ENCODE measurements at regions not wholly inside any gene's neighbourhood (a gene's known extent, or its start where the extent isn't known, plus 50 kb on each side); places are given as distances from the start of the nearest gene placed in this dataset.

DNA sequence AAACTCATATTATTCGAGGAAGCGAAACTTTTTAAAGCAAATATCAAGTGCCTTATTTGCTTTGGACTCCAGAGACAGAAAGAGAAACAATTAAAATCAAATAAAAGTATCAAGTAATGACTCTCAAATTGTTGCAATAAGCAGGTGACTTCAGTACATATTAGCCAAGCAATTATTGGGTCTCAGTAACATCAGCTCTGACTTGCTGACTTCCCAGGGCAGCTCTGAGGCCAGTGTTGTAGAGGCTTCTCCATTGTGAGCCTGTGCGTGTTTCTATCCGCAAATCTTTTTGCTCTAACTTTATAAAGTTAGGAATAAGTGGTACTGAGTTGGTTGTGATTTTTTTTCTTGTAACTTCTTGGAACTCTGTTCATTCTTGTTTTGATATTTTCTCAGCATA lies 186.8 kb upstream of the PRLR start:
- no peak for FAIRE-seq

DNA sequence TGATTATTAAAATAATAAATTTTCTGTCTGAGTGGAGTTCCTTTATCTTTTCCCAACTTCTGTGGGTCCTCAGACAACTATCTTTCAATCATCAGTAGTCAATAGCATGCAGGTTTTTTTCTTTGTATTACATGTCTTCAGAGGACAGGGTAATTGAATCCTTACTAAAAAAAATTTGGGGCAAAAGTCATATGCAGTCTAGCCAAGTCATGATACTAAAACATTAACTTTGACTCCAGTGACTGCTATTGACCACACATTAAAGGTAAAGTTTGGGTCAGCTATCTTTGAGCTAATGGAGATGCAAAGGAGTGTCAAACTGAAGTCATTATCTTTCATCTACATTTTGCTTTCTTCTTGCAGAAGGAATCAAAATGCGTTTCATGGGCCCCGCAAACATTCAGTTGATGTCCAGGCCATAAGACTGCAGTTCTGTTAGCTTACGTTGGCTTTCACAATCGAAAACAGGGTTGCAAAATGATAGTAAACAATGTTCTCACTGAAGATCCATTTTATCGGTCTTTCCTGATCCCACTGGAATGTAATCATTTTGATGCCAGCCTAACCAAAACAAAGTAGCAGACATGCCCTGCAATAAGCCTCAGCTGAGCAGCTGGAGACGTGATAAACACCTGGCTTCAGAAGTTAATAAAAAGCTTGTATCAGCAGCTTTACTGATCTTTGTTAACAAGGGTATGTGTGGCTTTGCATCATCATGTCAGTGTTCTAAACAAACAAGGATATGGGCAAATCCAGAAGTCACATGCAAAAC lies 186.1 kb upstream of the PRLR start:
- no peak for FAIRE-seq

DNA sequence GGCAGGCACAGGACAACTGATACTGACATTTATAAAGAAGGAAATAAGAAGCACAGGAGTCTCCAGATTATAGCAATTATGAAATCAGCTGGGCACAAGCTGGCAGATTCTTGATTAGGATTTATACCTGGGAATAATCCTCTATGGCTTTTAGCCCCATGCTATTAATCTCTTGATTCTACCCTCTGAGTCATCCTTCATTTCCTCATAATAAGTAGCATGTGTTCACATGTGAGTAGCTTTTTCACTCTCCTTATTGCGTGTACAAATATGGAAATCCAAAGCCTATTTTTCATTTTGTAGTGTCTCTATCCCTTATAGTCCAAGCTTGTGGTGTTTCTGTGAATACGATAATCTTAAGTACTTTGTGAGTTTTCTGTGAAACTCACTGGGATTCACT lies 185.0 kb upstream of the PRLR start:
- no peak for FAIRE-seq

DNA sequence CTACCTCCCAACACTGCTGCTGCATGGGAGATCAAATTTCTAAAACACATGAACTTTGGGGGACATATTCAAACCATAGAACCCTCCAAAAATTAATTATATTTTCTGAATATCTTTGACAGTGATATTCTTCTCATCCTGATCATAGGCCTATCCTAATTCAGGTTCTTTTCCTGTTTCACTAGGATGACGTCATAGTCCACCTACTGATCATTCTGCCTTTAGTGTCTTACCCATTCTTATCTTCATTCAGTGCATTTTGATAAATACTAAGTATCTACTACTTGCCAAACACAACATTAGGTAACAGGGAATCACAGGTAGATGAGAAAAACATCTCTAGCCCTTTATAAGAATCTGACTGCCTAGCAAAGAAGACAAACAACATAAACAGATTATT lies 179.1 kb upstream of the PRLR start:
- no peak for FAIRE-seq

DNA sequence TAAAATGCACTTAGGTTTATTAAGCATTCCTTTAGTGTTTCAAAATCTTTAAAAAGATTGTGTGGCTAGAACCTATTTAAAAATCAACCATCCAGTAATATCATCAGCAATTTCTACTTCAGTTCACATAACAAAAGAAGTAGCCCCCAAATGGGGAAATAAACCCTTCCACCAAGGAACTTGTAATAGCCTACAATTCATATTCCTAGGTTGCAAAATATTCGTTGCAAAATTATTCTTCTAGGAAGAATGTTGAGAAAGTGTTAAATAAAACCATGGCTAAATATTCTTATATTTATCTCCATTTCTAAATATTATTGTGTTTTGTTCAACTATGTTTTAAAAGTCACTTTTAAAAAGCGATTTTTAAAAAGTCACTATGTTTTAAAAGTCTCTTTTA lies 177.9 kb upstream of the PRLR start:
- FAIRE-seq, result no peak

DNA sequence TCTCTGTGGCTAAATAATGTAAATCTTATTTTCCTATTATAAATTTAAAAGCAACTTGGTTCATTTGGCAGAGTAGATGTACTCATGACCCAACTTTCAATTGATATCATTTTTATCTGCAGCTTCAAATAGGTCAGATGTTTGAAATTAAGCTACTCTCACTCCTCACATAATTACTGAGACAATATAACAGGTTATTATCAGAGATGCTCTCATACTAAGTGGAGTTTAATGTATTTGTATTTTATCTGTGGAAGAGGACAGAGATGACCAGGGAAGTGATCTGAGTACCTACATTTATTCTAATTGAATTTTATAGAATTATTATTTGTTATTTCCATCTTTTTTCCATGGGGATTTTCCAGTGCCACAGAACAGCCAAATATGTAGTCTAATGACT lies 177.4 kb upstream of the PRLR start:
- no peak for FAIRE-seq

DNA sequence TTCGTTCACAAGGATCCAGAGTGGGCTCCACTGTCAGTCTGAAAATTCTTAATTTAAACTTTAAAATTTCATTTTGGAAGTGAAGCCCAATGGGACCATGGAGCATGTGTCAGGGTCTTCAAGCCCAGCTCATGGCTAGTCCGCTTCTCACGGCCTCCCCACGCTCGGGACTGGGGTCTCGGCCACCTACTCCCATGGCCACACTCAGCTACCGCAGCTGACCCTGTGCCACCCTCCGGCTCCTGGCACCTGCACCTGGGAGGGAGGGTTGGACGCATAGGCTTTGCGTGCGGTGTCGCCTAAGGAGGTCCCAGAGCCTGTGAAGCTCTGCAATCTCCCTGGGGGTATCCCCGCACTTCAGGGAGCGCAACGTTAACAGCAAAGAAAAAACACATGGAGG lies 175.7 kb upstream of the PRLR start:
- no peak for FAIRE-seq

DNA sequence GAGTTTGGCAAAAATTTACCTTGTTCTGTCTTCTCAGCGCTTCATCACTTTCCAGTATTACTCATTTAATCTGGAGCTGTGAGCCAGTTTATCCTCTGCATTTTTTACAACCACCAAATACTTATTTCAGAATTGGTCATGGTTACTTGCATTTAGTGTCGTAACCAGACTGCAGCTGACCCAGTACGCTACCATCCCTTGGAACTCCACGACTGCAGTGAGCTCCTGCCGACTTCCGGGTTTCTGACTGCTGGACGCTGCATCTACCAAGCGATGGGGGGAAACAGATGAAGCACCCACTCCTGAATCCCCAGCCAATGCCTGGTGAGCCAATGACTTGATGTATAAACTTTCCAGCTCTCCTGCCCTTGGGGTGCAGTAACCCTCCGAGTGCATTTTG lies 174.4 kb upstream of the PRLR start:
- no peak for FAIRE-seq

DNA sequence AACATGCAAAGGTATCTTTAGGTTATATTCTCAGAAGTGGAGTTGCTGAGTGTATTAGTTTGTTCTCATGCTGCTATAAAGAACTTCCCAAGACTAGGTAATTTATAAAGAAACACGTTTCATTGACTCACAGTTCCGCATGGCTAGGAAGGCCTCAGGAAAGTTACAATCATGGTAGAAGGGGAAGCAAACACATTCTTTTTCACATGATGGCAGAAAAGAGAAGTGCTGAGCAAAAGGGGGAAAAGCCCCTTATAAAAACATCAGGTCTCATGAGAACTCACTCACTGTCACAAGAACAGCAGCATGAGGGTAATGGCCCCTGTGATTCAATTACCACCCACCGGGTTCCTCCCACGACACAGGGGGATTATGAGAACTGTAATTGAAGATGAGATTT lies 163.6 kb upstream of the PRLR start:
- FAIRE-seq, result no peak

DNA sequence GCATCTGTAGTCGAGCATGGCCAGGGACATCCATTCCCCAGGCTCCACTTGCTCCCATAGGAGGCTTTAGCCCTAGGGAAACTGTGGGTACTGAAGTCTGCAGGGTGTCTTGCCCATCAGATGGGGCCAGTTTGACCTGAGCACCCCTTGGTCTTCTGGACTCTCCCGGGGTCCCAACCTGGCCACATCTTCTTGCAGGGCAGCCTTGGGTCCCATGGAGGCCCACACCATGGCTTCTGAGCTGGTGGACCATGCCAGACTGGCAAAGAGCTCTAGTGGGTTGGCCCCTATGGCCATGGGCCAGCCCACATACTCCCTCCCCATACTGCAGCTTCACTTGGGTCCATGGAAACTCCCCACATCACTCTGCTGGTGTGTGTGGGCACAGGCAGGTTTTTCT lies 154.4 kb upstream of the PRLR start:
- FAIRE-seq, result no peak

DNA sequence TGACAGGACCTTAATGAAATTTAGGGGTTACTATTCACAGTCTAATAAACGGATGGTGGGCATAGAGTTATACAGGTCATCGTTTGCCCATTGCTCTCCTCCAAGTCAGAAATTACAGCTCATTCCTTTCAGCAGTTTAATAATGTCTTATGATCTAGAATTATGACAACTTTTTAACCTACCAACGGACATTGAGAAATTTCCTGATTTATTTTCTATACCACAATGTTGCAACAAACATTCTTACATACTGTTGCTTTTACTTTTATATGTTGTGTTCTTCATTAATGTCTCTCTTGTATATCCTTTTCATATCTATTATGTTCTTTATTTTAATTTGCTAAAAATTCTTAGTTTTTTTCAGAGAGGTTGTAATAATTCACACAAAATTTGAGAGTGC lies 152.8 kb upstream of the PRLR start:
- FAIRE-seq, result no peak

DNA sequence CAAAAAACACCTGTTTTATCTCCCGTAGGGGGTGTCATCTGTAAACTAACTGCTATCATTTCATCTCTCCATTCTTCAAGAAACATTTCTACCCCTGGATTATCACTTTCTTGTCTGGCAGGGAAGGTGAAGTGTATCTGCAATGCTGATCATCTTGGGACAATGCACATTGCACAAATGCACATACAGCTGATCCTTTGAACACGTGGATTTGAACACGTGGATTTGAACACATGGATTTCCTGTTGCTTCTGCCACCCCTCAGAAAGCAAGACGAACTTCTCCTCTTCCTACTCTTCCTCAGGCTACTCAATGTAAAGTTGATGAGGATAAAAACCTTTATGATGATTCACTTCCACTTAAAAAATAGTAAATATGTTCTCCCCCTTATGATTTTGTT lies 147.4 kb upstream of the PRLR start:
- no peak for FAIRE-seq

DNA sequence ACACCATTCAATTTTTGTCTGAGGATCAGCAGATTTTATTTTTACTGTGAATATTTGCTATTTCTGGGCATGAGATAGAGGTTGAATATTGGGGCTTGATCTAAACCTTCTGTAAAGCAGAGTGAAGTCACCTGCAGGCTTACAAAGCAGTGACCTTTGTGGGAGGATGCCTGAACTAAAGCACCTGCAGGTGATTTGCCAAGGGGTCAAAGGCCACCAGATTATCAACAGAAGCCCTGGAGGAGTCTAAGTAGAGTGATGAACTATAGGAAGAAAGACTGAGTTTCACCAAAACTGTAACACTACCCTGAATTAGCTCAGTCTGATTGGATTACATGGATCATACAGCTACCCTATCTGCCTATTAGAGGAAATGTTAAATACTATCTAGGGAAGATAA lies 144.3 kb upstream of the PRLR start:
- FAIRE-seq, result no peak

DNA sequence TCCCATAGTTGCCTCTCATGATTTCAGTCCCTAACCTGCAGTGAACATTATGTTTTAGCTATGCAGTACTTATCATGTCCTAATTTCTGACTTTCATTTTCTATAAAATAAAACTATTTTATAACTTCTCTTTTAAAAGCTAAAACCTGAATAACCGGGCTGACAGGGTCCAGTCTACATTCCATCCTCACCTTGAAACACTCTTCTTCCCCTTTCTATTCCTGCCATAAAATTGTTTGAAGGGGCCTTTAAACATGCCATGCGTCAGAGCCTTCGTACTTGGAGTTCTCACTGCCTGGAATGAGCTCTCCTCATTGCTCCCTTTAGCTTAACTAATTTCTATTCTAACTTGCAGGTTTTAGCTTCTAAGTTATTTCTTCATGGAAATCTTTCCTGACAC lies 143.0 kb upstream of the PRLR start:
- no peak for FAIRE-seq

DNA sequence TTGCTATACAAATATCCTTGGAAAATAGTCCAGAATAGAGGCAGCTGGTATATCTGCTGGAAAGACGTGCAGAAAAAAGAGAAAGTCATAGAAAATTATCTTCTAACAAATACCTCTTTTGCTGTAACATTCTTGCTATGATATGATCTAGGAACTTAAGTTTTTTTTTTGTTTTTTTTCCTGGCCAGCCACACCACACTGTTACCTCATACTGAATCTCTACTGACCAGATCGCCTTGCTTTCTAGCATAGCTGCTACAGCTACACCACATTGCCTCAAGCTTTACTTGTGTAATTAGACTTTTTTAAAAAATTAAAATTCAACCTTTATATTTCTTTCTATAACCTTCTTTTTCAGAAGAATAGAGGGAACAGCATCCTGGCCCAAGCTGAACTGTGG lies 142.2 kb upstream of the PRLR start:
- FAIRE-seq, result no peak

DNA sequence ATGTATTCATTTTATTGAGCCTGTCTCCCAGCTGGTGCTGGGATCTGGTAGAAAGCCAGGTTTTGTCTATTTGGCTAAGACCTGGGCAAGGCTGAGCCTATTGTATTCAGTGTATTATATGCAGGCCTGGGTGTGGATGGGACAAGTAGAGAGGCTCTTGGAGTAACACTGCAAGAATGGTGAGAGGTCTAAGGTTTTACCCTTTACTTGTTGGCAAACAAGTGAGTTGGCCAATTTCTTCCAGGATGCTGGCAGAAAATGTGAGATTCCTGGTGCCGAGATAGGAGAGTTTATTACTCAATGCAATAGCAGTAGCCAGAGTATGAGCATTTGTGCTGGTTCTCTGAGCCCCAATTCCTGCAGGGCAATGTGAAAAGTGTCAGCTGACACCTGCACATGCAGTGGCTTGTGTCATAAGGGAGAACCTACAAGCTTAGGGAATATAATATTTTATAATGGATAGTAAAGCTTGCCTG lies 141.7 kb upstream of the PRLR start:
- no peak for FAIRE-seq

DNA sequence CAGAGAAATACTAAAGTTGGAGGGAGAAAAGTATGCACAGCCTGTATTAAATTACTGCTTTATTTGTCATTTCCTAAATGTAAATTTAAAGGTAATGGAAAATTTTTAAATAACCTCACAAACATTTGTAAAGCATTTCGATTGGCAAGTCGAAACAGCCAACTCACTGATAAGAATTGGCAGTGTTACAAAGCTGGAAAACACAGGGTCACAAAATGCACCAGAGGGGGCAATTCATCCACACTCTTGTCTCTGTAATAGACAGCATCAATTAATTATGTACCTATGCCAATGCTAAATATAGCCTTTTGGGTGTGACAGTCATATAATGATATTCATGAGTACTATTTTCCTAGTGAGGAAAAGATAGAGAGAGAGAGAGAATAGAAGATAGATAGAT lies 140.6 kb upstream of the PRLR start:
- no peak for FAIRE-seq

DNA sequence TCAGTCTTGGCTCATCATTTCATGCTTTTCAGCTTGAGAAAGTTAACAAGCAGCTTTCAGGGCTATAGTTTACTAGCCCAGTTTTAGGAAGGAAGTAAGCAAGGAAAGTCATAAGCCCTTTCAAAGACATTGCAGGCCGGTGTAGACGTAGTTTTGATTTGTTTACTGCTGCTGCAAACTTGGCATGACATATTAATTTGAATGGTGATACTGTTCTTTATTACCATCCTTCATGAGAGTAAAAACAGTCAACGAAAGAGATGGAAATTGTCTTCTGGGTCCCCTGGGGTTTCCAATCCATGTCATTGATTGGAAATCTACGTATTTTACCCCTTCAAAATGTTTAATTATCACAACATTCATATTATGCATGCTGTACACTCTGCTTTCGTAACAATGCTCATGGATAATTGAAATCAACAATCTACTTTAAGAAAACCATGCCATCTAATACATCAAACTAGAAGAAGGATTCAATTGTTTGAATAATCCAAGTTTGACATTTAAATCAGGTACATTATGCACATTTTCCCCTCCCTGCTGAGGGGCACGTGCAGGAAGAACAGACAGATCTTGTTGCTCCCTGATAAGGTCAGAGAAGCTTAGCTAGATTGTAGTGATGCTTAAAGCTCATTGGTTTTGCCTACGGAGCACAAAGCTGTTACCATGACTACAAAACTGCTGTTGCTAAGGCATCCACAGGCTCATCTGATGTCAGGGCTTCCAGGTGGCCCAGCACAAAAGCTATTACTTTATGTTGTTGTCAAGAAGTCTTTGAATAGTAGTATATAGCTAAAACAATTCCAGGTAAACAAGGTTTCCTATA lies 139.9 kb upstream of the PRLR start:
- FAIRE-seq, result no peak

DNA sequence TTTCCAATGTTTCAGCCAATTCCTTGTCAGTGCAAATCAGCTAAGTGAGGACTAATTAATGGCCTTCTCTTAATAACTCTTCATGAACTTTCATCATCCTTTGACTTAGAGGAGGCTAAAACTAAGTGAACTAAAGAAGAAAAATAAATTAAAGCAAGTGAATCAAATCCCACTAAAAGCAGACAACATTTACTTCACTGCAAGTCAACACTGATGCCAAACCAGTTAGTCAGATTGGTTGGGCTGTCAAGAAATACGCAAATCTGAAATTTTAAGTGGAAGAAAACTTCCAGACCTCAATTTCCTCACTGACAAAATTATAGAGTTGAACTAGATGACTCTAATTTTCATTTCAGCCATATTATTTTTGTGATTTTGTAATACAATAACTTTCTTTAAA lies 137.2 kb upstream of the PRLR start:
- FAIRE-seq, result no peak

DNA sequence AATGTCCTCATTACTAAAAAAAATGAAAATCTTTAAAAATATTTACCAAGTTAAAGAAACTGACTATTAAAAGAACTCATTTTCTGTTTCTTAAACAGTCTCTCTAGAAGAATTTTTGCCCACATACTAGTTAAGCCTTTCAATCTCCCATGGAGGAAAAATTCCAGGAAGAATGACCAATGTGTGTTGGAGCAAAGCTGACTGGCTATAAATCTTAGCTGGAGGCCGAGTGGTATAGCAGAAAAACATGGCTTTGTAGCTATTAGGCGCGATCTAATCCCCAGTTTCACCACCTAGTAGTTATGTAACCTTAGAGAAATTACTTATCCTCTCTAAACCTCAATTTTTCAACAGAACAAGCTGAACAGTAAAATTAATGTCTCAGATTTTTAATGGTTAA lies 135.5 kb upstream of the PRLR start:
- FAIRE-seq, result no peak

DNA sequence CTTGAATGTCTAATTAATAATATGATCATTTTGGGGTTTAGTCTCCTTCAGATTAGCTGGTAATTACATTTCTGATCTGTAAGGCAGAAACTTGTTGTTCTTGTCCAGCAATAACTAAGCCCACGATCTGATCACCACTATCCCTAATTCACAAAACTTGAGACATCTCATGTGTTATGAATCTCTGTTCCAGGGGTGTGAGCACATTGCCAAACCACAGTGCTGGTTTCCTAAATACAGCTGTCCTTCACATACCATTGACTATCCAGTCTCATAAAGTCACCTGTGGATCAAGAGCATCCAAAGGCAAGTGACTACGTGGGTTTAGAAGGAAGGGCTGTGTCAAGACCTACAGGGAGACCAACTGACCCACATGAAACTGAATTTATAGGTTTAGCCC lies 134.1 kb upstream of the PRLR start:
- no peak for FAIRE-seq

DNA sequence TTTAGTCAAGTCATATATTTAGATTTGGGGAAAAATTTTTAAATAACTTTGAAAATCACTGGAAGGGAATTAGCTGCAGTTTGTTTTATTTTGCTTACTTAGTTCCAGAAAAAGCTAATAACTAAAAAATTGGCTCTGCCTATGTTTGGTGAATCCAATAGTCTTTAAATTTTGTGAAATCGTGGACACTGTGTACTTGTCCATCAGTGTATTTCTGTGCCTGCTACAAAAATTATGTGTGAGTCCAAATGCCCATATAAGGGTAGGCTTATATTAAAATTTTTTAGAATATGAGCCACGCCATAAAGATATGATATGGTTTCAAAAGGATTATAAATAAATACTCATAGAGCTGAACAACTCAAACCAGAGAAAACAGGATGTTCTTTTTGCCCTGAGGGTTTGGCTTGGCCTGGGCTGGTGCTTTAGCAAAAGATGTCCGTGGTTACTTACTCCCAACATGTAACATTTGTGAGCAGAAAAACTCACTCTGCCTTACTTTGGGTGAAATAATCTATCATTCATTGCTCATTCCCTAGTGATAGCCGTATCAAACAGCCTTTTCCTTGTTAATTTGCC lies 133.2 kb upstream of the PRLR start:
- FAIRE-seq, result no peak

DNA sequence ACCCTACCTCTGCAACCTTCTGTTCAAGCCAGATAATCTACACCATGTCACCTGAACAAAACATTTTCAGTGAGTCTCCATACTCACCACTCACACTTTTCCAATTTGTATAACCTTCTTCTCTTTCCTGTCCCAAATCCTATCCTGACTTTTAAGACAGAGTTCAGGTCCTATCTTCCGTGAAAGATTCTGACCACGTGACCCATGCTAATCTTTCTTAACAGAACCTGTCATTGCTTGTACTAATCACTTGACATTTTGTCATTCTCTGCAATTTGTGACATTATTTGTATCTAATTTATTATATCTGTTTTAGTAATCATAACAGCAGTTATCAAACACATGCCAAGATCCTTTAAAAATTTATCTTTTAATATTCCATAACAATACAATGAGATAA lies 132.5 kb upstream of the PRLR start:
- no peak for FAIRE-seq

DNA sequence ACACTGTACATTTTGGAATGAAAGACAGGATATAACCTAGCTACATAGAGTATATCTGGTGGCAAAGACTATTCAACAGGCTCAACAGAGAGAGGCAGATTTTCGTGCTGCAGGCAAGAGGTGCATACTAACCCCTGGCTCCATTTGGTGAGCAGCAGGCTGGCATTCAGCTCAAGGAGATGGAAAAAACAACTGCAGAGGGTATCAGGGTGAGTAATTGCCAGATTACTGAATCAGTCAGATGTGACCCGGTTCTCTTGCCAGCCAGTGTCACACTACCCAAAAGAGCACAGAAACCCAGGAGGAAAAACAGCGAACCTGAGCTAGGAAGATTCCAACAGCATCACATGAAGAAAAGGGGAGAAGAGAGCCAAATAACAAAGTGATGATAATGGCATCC lies 130.4 kb upstream of the PRLR start:
- FAIRE-seq, result no peak
